IMR-90 (cell line): ENCODE measurements at regions not wholly inside any gene's neighbourhood (a gene's known extent, or its start where the extent isn't known, plus 50 kb on each side); places are given as distances from the start of the nearest gene placed in this dataset.

ENCODE experiments used
- ATAC-seq: fragments of 200-7000 bp; cut with Tn5 transposase; 2 replicates; pipeline ENCODE4 v1.9.1; 2020; ENCODE audit warnings: low read depth, mild to moderate bottlenecking, moderate library complexity
- BruUV-seq: library from RNA; stranded (reverse); fragments of 400-500 nt; replicated peaks from 2 replicates; lab custom pipeline; 2021; lab: Mats Ljungman, UMichigan
- CTCF ChIA-PET: fragments of 300-600 bp; formaldehyde crosslinking; extraction: SDS; loops from one replicate; lab custom pipeline; 2021; ENCODE audit warnings: antibody characterized with exemption; lab: Yijun Ruan, JAX
- POLR2A ChIA-PET: fragments of 300-600 bp; sonication (Branson Sonifier 250); formaldehyde crosslinking; loops from one replicate; lab custom pipeline; 2022; ENCODE audit warnings: antibody characterized with exemption; ENCODE audit not compliant: unreplicated experiment; lab: Charles Lee
- DNase-seq: peaks from one replicate; pipeline ENCODE4 v3.0.0; 2013
- H2AFZ ChIP-seq: replicated peaks from 2 replicates; pipeline ENCODE3; 2013; ENCODE audit warnings: low read length, mild to moderate bottlenecking; ENCODE audit not compliant: poor library complexity
- H2AK5ac ChIP-seq: 2 replicates; pipeline ENCODE4 v1.6.1; 2013; ENCODE audit warnings: low read depth, low read length, inconsistent platforms
- H2AK9ac ChIP-seq: replicated peaks from 2 replicates; pipeline ENCODE3; 2013; ENCODE audit warnings: mild to moderate bottlenecking, low read depth, low read length, moderate library complexity; ENCODE audit not compliant: poor library complexity
- H2BK120ac ChIP-seq: 2 replicates; pipeline ENCODE4 v1.6.1; 2013; ENCODE audit warnings: low read depth, low read length, inconsistent platforms
- H2BK15ac ChIP-seq: 3 replicates; pipeline ENCODE4 v1.6.1; 2013; ENCODE audit warnings: low read depth, low read length, inconsistent platforms
- H2BK20ac ChIP-seq: 2 replicates; pipeline ENCODE4 v1.6.1; 2013; ENCODE audit warnings: low read depth, mild to moderate bottlenecking, inconsistent platforms, low read length, moderate library complexity
- H2BK5ac ChIP-seq: 2 replicates; pipeline ENCODE4 v1.6.1; 2013; ENCODE audit warnings: mild to moderate bottlenecking, low read depth, low read length, inconsistent platforms; ENCODE audit not compliant: poor library complexity, severe bottlenecking
- H3K14ac ChIP-seq: replicated peaks from 2 replicates; pipeline ENCODE4 v1.6.1; 2013; ENCODE audit warnings: low read depth, low read length, inconsistent platforms
- H3K18ac ChIP-seq: 2 replicates; pipeline ENCODE4 v1.6.1; 2013; ENCODE audit warnings: low read depth, low read length, control low read depth
- H3K23ac ChIP-seq: 2 replicates; pipeline ENCODE4 v1.6.1; 2013; ENCODE audit warnings: low read depth, low read length, inconsistent platforms
- H3K27ac ChIP-seq: 2 replicates; pipeline ENCODE4 v1.5.1; 2013; ENCODE audit warnings: mild to moderate bottlenecking, control low read depth, low read length; ENCODE audit not compliant: insufficient read depth
- H3K27me3 ChIP-seq: 2 replicates; pipeline ENCODE4 v1.6.1; 2013; ENCODE audit warnings: low read length; ENCODE audit not compliant: control insufficient read depth, insufficient read depth
- H3K36me3 ChIP-seq: 2 replicates; pipeline ENCODE4 v1.6.1; 2013; ENCODE audit warnings: low read length, mixed read lengths; ENCODE audit not compliant: control insufficient read depth, insufficient read depth
- H3K4ac ChIP-seq: 2 replicates; pipeline ENCODE4 v1.6.1; 2013; ENCODE audit warnings: low read depth, low read length, inconsistent platforms
- H3K4me1 ChIP-seq: 2 replicates; pipeline ENCODE4 v1.6.1; 2013; ENCODE audit warnings: low read length, mixed read lengths; ENCODE audit not compliant: control insufficient read depth, insufficient read depth
- H3K4me2 ChIP-seq: 2 replicates; pipeline ENCODE4 v1.6.1; 2013; ENCODE audit warnings: low read depth, mild to moderate bottlenecking, control low read depth, low read length, moderate library complexity
- H3K4me3 ChIP-seq: 2 replicates; pipeline ENCODE4 v1.5.1; 2013; ENCODE audit warnings: low read depth, mild to moderate bottlenecking, control low read depth, low read length, moderate library complexity; ENCODE audit not compliant: insufficient read depth
- H3K56ac ChIP-seq: 2 replicates; pipeline ENCODE4 v1.6.1; 2013; ENCODE audit warnings: low read length, inconsistent platforms; ENCODE audit not compliant: insufficient read depth; ENCODE audit errors: extremely low read depth
- H3K79me1 ChIP-seq, 2 experiments: 2 replicates each; pipeline ENCODE4 v1.6.1; 2013; ENCODE audit warnings: low read length in 2 of 2, inconsistent platforms in 1 of 2, low read depth in 1 of 2
- H3K9ac ChIP-seq: 2 replicates; pipeline ENCODE4 v1.6.1; 2013; ENCODE audit warnings: low read depth, low read length, control low read depth
- H3K9me1 ChIP-seq: 2 replicates; pipeline ENCODE4 v1.6.1; 2013; ENCODE audit warnings: low read length, inconsistent platforms; ENCODE audit not compliant: insufficient read depth
- H3K9me3 ChIP-seq: 2 replicates; pipeline ENCODE4 v1.6.1; 2013; ENCODE audit warnings: low read length; ENCODE audit not compliant: control insufficient read depth, insufficient read depth
- H4K20me1 ChIP-seq: 2 replicates; pipeline ENCODE4 v1.6.1; 2013; ENCODE audit warnings: low read length, inconsistent platforms; ENCODE audit not compliant: insufficient read depth
- H4K5ac ChIP-seq: 2 replicates; pipeline ENCODE4 v1.6.1; 2013; ENCODE audit warnings: mild to moderate bottlenecking, low read depth, low read length, control low read depth
- H4K8ac ChIP-seq, 2 experiments: 2 replicates each; pipeline ENCODE4 v1.6.1; 2013; ENCODE audit warnings: low read depth in 2 of 2, low read length in 2 of 2, control low read depth in 1 of 2, inconsistent platforms in 1 of 2
- H4K91ac ChIP-seq: 2 replicates; pipeline ENCODE4 v1.6.1; 2013; ENCODE audit warnings: low read depth, low read length, inconsistent platforms; ENCODE audit not compliant: insufficient read depth
- BHLHE40 ChIP-seq: fragments of 150-350 bp; IDR thresholded peaks from 2 replicates; pipeline ENCODE4 v1.6.1; 2016; ENCODE audit warnings: mild to moderate bottlenecking, low read depth, low read length
- CEBPB ChIP-seq: IDR thresholded peaks from 2 replicates; pipeline ENCODE4 v1.6.1; 2012; ENCODE audit warnings: low read depth, low read length, improper control_type of control experiment
- CHD1 ChIP-seq: IDR thresholded peaks from 2 replicates; pipeline ENCODE4 v1.6.1; 2012; ENCODE audit warnings: low read depth, low read length, improper control_type of control experiment
- CTCF ChIP-seq: conservative IDR thresholded peaks from 2 replicates; pipeline ENCODE4 v1.5.1; 2012; ENCODE audit warnings: mild to moderate bottlenecking, low read depth, low read length, improper control_type of control experiment
- ELK1 ChIP-seq: fragments of 150-350 bp; IDR thresholded peaks from 2 replicates; pipeline ENCODE4 v1.6.1; 2016; ENCODE audit warnings: low read depth, mild to moderate bottlenecking, low read length, moderate library complexity, borderline replicate concordance
- FOS ChIP-seq: fragments of 150-350 bp; IDR thresholded peaks from 2 replicates; pipeline ENCODE4 v1.6.1; 2016; ENCODE audit warnings: low read depth, low read length
- MAFK ChIP-seq: IDR thresholded peaks from 2 replicates; pipeline ENCODE4 v1.6.1; 2012; ENCODE audit warnings: low read depth, low read length, improper control_type of control experiment
- MAZ ChIP-seq: IDR thresholded peaks from 2 replicates; pipeline ENCODE4 v1.6.1; 2012; ENCODE audit warnings: low read depth, mild to moderate bottlenecking, low read length, improper control_type of control experiment, moderate library complexity, borderline replicate concordance
- MXI1 ChIP-seq: IDR thresholded peaks from 2 replicates; pipeline ENCODE4 v1.6.1; 2012; ENCODE audit warnings: low read depth, mild to moderate bottlenecking, low read length, moderate library complexity, borderline replicate concordance
- NFE2L2 ChIP-seq: fragments of 150-350 bp; IDR thresholded peaks from 2 replicates; pipeline ENCODE4 v1.6.1; 2016; ENCODE audit warnings: low read depth, mild to moderate bottlenecking, low read length
- POLR2A ChIP-seq: IDR thresholded peaks from 2 replicates; pipeline ENCODE4 v1.6.1; 2012; ENCODE audit warnings: mild to moderate bottlenecking, low read depth, low read length
- RAD21 ChIP-seq: IDR thresholded peaks from 2 replicates; pipeline ENCODE4 v1.6.1; 2012; ENCODE audit warnings: low read length, improper control_type of control experiment
- RCOR1 ChIP-seq: IDR thresholded peaks from 2 replicates; pipeline ENCODE4 v1.6.1; 2012; ENCODE audit warnings: mild to moderate bottlenecking, low read length, improper control_type of control experiment; ENCODE audit not compliant: insufficient replicate concordance
- RFX5 ChIP-seq: IDR thresholded peaks from 2 replicates; pipeline ENCODE4 v1.8.0; 2012; ENCODE audit warnings: low read depth, mild to moderate bottlenecking, low read length, moderate library complexity
- SMC3 ChIP-seq: fragments of 150-350 bp; IDR thresholded peaks from 2 replicates; pipeline ENCODE4 v1.6.1; 2016; ENCODE audit warnings: low read depth, mild to moderate bottlenecking, antibody characterized with exemption, low read length, moderate library complexity
- USF2 ChIP-seq: fragments of 150-350 bp; IDR thresholded peaks from 2 replicates; pipeline ENCODE4 v1.6.1; 2017; ENCODE audit warnings: mild to moderate bottlenecking, antibody characterized with exemption, low read length, low read depth
- WGBS, 2 experiments: methylation state at CpG; one replicate each; pipeline versions ENCODE4 v1.1.5 to v1.1.7; 2013; ENCODE audit warnings: missing lambda C conversion rate in 2 of 2; ENCODE audit not compliant: insufficient read length in 1 of 2; ENCODE audit errors: extremely low coverage in 2 of 2; 5-methylcytosine and 5-hydroxymethylcytosine counted together
- dilution Hi-C: fragments of 300-500 bp; cut with HindIII; formaldehyde crosslinking; loops from one replicate; pipeline ENCODE4 v1.14.3; 2018; ENCODE audit warnings: low sequenced_read_pairs; ENCODE audit not compliant: unreplicated experiment
- in situ Hi-C: fragments of 300-500 bp; cut with MboI; formaldehyde crosslinking; loops from 3 replicates; pipeline ENCODE4 v1.14.3; 2019; ENCODE audit warnings: low sequenced_read_pairs, inconsistent platforms, mixed read lengths
- intact Hi-C: fragments of 100-400 bp; cut with micrococcal nuclease; formaldehyde crosslinking; loops from 2 replicates; pipeline ENCODE4 v1.10.0; 2022

GRCh38 chr17:13113821-13114525 lies 96.1 kb upstream of the ELAC2 start:
- no peak overlapping the region for H4K91ac ChIP-seq
- no peaks in the 10 kb centered on the region for H3K79me1 ChIP-seq
- no peaks in the 10 kb centered on the region for H3K9me1 ChIP-seq
- no peaks in the 10 kb centered on the region for H4K20me1 ChIP-seq
- H2BK120ac ChIP-seq: no peak overlapping the region
- no TSS peak for BruUV-seq
- DNase-seq (no peak), ATAC-seq (no peak)
- H2BK15ac ChIP-seq: no peak overlapping the region
- no peaks in the 10 kb centered on the region for H3K9me3 ChIP-seq
- H3K14ac ChIP-seq: no peak overlapping the region
- H2BK20ac ChIP-seq: no peak overlapping the region
- no peak overlapping the region for H3K23ac ChIP-seq
- H3K27ac ChIP-seq: no peak overlapping the region
- in situ Hi-C loops: no loop called here
- H3K36me3 ChIP-seq: no peaks in the 10 kb centered on the region
- no peaks in the 10 kb centered on the region for H3K4me1 ChIP-seq
- H2AK5ac ChIP-seq: no peak overlapping the region
- CTCF ChIA-PET: interaction anchor here (0.6 to 1.4 kb wide), 4 partner anchors 9 to 122 kb away, joined by 3 to 7 read pairs (median 4); no protein-coding TSS in a partner anchor
- H3K9ac ChIP-seq: no peak overlapping the region
- H3K18ac ChIP-seq: no peak overlapping the region
- H4K8ac ChIP-seq: no peak overlapping the region
- peaks cover 17% of the 10 kb centered on the region for H3K27me3 ChIP-seq
- H3K4me3 ChIP-seq: no peak overlapping the region
- dilution Hi-C loops: no loop called here
- POLR2A ChIA-PET: no interaction called here
- no peak overlapping the region for H4K5ac ChIP-seq
- intact Hi-C loops: loop anchor here (1.0 to 5.0 kb wide), 3 partner anchors 223 to 1188 kb away; no protein-coding TSS in a partner anchor
- no peak overlapping the region for H2BK5ac ChIP-seq
- H2AFZ ChIP-seq: no peak overlapping the region
- H3K4ac ChIP-seq: no peak overlapping the region
- no peak overlapping the region for H3K4me2 ChIP-seq
- 85% methylated on average over 4 of the region's 16 CpGs; no CpG with 5 or more reads in 1 of the 2 experiments for WGBS, 2 experiments
- no peak for TF ChIP-seq RFX5
- no peak for TF ChIP-seq BHLHE40
- TF ChIP-seq RAD21: no peak
- no peak for TF ChIP-seq CEBPB
- TF ChIP-seq RCOR1: no peak
- no peak for TF ChIP-seq CTCF
- TF ChIP-seq USF2: no peak
- TF ChIP-seq SMC3: no peak
- TF ChIP-seq FOS: no peak
- TF ChIP-seq POLR2A: no peak
- TF ChIP-seq MXI1: no peak
- TF ChIP-seq NFE2L2: no peak
- no peak for TF ChIP-seq CHD1
- TF ChIP-seq MAZ: no peak
- TF ChIP-seq ELK1: no peak
- TF ChIP-seq MAFK: no peak
- no peak overlapping the region for H3K56ac ChIP-seq
- H2AK9ac ChIP-seq: no peak overlapping the region
